Adrenal gland (tissue), 9 donors: ENCODE measurements at regions not wholly inside any gene's neighbourhood (a gene's known extent, or its start where the extent isn't known, plus 50 kb on each side); places are given as distances from the start of the nearest gene placed in this dataset.

Experiments used
- DNase-seq, 7 donors: peaks; one replicate each; pipeline ENCODE4 v3.0.0-alpha.2; 2019 to 2020
- H3K27ac ChIP-seq, 5 donors: fragments of 200-600 bp; sonication (generic) in 4 of 5; 1 replicate in 3 of 5; 2 replicates in 2 of 5; pipeline versions ENCODE4 v1.5.1 to v1.8.0; 2016 to 2020; ENCODE audit warnings: mild to moderate bottlenecking in 1 of 5
- H3K27me3 ChIP-seq: fragments of 200-600 bp; 2 replicates; pipeline ENCODE4 v1.8.0; 2021
- H3K36me3 ChIP-seq, 2 donors: fragments of 200-600 bp; replicated peaks in 1 of 2; 1 replicate in 1 of 2; 2 replicates in 1 of 2; pipeline versions ENCODE4 v1.5.1 to v1.8.0; 2018 to 2022
- H3K4me1 ChIP-seq, 2 donors: fragments of 200-600 bp; replicated peaks in 1 of 2; 1 replicate in 1 of 2; 2 replicates in 1 of 2; pipeline versions ENCODE4 v1.5.1 to v1.8.0; 2018 to 2021
- H3K4me3 ChIP-seq, 4 donors: fragments of 200-600 bp; sonication (generic) in 3 of 4; one replicate each; pipeline ENCODE4 v1.5.1; 2016 to 2018
- H3K9me3 ChIP-seq, 3 donors: fragments of 200-600 bp; sonication (generic) in 1 of 3; replicated peaks in 1 of 3; 1 replicate in 2 of 3; 2 replicates in 1 of 3; pipeline versions ENCODE4 v1.5.1 to v1.8.0; 2016 to 2021
- POLR2A ChIP-seq, 2 donors: fragments of 450-650 bp; IDR thresholded peaks; one replicate each; pipeline ENCODE4 v1.6.1; 2017; ENCODE audit warnings: antibody characterized with exemption in 2 of 2, mild to moderate bottlenecking in 2 of 2, moderate library complexity in 1 of 2
- WGBS, 4 donors: extraction: QIAGEN DNeasy Blood & Tissue Kit in 2 of 4; methylation state at CpG; one replicate each; pipeline versions ENCODE4 v1.1.5 to v1.1.7; 2013 to 2017; 5-methylcytosine and 5-hydroxymethylcytosine counted together
- intact Hi-C, 2 donors: fragments of 100-400 bp; cut with DNase I; formaldehyde crosslinking; loops; one replicate each; pipeline versions ENCODE4 v1.14.1 to v1.15.0; 2022 to 2023
- TF ChIP-seq, protein P1 (sequence below), 6 experiments: fragments of 450-650 bp in 4 of 6; fragments of 200-600 bp in 2 of 6; sonication (generic) in 1 of 6; IDR thresholded peaks; 1 replicate in 5 of 6; 2 replicates in 1 of 6; pipeline versions ENCODE4 v1.5.1 to v1.8.0; 2016 to 2021; ENCODE audit warnings: antibody characterized with exemption in 6 of 6, mild to moderate bottlenecking in 2 of 6, moderate library complexity in 1 of 6
- donor health status: healthy with polysubstance abuse.
- donor health status: Bipolar disorder and iron deficiency.
- donor health status: DM: yes; HTN: yes; CAD: no.
- donor health status: DM: no; HTN: no; CAD: no.
- donor health status: DM: no; HTN: no; CAD: no.

DNA sequence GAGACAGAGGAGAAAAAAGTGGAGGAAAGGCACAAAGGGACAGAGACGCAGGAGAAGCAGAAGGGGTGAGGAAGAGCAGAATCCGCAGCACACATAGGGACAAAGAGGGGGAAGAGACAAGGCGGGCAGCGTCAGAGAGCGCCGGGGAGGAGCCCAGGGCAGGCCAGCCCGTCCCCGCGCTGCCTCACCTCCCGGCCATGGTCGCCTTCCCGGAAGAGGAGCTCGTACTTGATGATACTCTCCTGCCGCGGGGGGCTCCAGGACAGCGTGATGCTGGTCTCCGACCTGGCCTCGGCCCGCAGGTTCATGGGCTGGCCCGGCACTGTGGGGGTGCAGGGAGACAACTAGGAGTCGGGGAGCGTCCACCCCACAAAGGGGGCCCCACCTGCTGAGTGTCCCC, 100.6 kb downstream of the PTPRS start:
- 90 to 95% (median 94%) methylated on average over 20 to 22 of the region's 22 CpGs for WGBS, 4 donors
- Histone ChIP-seq H3K4me1 (no peaks in the 10 kb centered on the region), H3K9me3 (no peaks in the 10 kb centered on the region), H3K27ac (no peak overlapping the region), H3K4me3 (no peak overlapping the region), H3K27me3 (no peaks in the 10 kb centered on the region), H3K36me3 (peaks cover 0 to 20% of the 10 kb centered on the region in 2 donors)
- TF ChIP-seq POLR2A (IDR thresholded peaks at IDR 0.05): no peak
- TF ChIP-seq, protein P1, sequence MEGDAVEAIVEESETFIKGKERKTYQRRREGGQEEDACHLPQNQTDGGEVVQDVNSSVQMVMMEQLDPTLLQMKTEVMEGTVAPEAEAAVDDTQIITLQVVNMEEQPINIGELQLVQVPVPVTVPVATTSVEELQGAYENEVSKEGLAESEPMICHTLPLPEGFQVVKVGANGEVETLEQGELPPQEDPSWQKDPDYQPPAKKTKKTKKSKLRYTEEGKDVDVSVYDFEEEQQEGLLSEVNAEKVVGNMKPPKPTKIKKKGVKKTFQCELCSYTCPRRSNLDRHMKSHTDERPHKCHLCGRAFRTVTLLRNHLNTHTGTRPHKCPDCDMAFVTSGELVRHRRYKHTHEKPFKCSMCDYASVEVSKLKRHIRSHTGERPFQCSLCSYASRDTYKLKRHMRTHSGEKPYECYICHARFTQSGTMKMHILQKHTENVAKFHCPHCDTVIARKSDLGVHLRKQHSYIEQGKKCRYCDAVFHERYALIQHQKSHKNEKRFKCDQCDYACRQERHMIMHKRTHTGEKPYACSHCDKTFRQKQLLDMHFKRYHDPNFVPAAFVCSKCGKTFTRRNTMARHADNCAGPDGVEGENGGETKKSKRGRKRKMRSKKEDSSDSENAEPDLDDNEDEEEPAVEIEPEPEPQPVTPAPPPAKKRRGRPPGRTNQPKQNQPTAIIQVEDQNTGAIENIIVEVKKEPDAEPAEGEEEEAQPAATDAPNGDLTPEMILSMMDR (IDR thresholded peaks at IDR 0.05): no peak
- no peak for DNase-seq
- intact Hi-C loops: no loop called here

DNA sequence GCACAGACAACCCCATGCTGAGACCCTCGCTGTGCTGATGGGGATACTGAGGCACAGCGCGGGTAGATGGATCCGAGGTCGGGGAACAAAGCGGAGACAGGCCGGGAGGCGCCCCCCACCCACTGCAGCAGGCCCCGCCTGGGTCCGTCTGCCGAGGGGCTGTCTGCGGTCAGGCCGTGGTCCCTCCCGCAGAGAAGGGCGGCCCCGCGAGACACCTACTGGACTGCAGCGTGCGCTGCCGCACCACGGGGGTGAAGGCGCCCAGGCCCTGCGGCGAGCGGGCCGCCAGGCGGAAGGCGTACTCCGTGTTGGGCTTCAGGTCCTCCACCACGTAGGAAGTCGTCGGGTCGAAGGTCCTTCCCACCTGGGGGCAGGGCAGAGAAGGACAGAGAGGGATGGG, 101.9 kb downstream of the PTPRS start:
- intact Hi-C loops: no loop called here
- no peaks in the 10 kb centered on the region for H3K4me1 ChIP-seq
- H3K9me3 ChIP-seq: no peaks in the 10 kb centered on the region
- no peak for TF ChIP-seq POLR2A (IDR thresholded peaks at IDR 0.05)
- TF ChIP-seq, protein P1 (IDR thresholded peaks at IDR 0.05): no peak
- no peak for DNase-seq
- no peak overlapping the region for H3K27ac ChIP-seq
- H3K4me3 ChIP-seq: no peak overlapping the region
- no peaks in the 10 kb centered on the region for H3K27me3 ChIP-seq
- peaks cover 0 to 13% of the 10 kb centered on the region in 2 donors for H3K36me3 ChIP-seq
- WGBS, 4 donors: 70 to 94% (median 91%) methylated on average over 6 to 33 of the region's 33 CpGs

DNA sequence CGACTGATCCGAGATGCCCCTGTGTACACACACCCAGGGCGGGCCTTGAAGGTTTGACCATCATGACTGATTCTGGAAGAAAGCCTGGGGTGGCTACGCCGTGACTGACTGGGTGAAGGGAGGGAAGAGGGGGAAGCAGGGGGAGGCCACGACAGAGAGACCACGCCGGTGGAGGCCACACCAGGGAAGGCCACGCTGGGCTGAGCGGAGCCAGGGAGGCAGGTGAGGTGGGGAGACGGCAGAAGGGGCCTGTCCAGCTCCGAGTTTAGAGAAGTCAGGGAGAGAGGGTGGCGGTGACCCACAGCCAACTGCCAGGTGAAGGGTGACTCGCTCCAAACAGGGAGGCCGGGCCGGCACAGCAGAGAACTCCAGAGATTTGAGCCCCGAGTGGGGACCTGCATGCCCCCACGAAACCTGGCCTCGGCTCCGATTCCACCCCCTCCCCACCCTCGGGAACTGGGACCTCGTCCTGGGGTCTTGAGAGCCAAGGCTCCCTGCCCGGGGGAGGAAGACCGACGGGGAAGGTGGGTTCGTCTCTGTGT, 102.6 kb downstream of the PTPRS start:
- peaks cover 0 to 10% of the 10 kb centered on the region in 2 donors for H3K36me3 ChIP-seq
- WGBS, 4 donors: 96 to 99% (median 97%) methylated on average over 19 to 26 of the region's 26 CpGs
- H3K27ac ChIP-seq: no peak overlapping the region
- H3K9me3 ChIP-seq: no peaks in the 10 kb centered on the region
- intact Hi-C loops: no loop called here
- TF ChIP-seq, protein P1 (IDR thresholded peaks at IDR 0.05): no peak
- no peak for TF ChIP-seq POLR2A (IDR thresholded peaks at IDR 0.05)
- no peak for DNase-seq
- no peak overlapping the region for H3K4me3 ChIP-seq
- H3K27me3 ChIP-seq: no peaks in the 10 kb centered on the region
- no peaks in the 10 kb centered on the region for H3K4me1 ChIP-seq

DNA sequence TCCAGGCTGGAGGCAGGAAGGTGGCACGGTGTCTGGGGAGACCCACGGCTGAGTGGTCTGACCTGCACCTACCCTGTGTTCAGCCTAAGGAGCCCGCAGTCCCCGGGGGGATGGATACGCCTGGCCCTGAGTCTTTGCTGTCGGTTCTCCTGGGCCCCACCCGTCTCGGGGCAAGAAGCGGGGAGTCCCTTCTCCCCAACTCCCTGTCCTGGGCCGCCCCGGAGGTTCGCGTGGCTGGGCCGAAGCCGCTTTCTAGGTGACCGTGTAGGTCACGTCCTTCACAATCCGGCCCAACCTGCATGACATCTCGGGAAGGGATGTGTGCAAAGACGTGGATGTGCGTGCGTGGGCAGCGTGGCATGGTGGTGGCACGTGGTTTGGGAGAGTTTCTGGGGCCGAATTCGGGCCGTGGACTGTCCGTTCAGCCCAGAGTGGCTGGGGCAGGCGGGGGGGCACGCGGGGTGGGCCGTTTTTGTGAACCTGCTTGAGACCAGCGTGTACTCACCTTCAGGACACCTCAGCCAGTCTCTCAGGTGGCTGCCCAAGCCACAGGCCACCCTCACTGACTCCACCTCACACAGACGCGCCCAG, 103.3 kb downstream of the PTPRS start:
- H3K27ac ChIP-seq: no peak overlapping the region
- DNase-seq: no peak
- peaks cover 0 to 7% of the 10 kb centered on the region in 2 donors for H3K36me3 ChIP-seq
- H3K27me3 ChIP-seq: no peaks in the 10 kb centered on the region
- no peak for TF ChIP-seq POLR2A (IDR thresholded peaks at IDR 0.05)
- TF ChIP-seq, protein P1 (IDR thresholded peaks at IDR 0.05): no peak
- intact Hi-C loops: no loop called here
- no peak overlapping the region for H3K4me3 ChIP-seq
- H3K9me3 ChIP-seq: no peaks in the 10 kb centered on the region
- H3K4me1 ChIP-seq: no peaks in the 10 kb centered on the region
- WGBS, 4 donors: 92 to 98% (median 97%) methylated on average over 23 to 35 of the region's 35 CpGs
